Mesenchymal stem cell (in vitro differentiated cells and primary cell): ENCODE measurements at regions not wholly inside any gene's neighbourhood (a gene's known extent, or its start where the extent isn't known, plus 50 kb on each side); places are given as distances from the start of the nearest gene placed in this dataset.

Experiments used
- DNase-seq: peaks from one replicate; pipeline ENCODE4 v3.0.0-alpha.2; 2013
- H2AFZ ChIP-seq: one replicate; pipeline ENCODE4 v1.6.1; 2013; ENCODE audit warnings: low read depth, mild to moderate bottlenecking, control low read depth, inconsistent platforms, low read length, moderate library complexity
- H2AK5ac ChIP-seq: 2 replicates; pipeline ENCODE4 v1.6.1; 2013; ENCODE audit warnings: low read length, moderate library complexity, mild to moderate bottlenecking, inconsistent platforms; ENCODE audit not compliant: severe bottlenecking
- H2BK120ac ChIP-seq: one replicate; pipeline ENCODE4 v1.6.1; 2013; ENCODE audit warnings: low read depth, mild to moderate bottlenecking, inconsistent platforms, low read length, moderate library complexity
- H2BK12ac ChIP-seq, 2 experiments: one replicate each; pipeline ENCODE4 v1.6.1; 2013; ENCODE audit warnings: inconsistent platforms in 2 of 2, low read length in 2 of 2, mild to moderate bottlenecking in 2 of 2, moderate library complexity in 2 of 2, control low read depth in 1 of 2
- H2BK15ac ChIP-seq: one replicate; pipeline ENCODE4 v1.6.1; 2013; ENCODE audit warnings: mild to moderate bottlenecking, low read depth, inconsistent platforms; ENCODE audit not compliant: poor library complexity, severe bottlenecking
- H2BK5ac ChIP-seq: 2 replicates; pipeline ENCODE4 v1.6.1; 2013; ENCODE audit warnings: low read depth, mild to moderate bottlenecking, low read length, control low read depth, inconsistent platforms; ENCODE audit not compliant: poor library complexity, severe bottlenecking
- H3K14ac ChIP-seq, 2 experiments: one replicate each; pipeline ENCODE4 v1.6.1; 2013; ENCODE audit warnings: inconsistent platforms in 2 of 2, low read length in 2 of 2, control low read depth in 1 of 2, mild to moderate bottlenecking in 1 of 2, moderate library complexity in 1 of 2
- H3K18ac ChIP-seq, 2 experiments: one replicate each; pipeline ENCODE4 v1.6.1; 2013; ENCODE audit warnings: inconsistent platforms in 2 of 2, low read length in 2 of 2, control low read depth in 1 of 2, low read depth in 1 of 2, mild to moderate bottlenecking in 1 of 2
- H3K23ac ChIP-seq, 2 experiments: one replicate each; pipeline ENCODE4 v1.6.1; 2013; ENCODE audit warnings: inconsistent platforms in 2 of 2, low read length in 2 of 2, mild to moderate bottlenecking in 2 of 2, moderate library complexity in 2 of 2, control low read depth in 1 of 2
- H3K27ac ChIP-seq: 2 replicates; pipeline ENCODE4 v1.5.1; 2013; ENCODE audit warnings: mild to moderate bottlenecking, moderate library complexity, low read length, control low read depth, inconsistent platforms; ENCODE audit not compliant: poor library complexity, severe bottlenecking
- H3K27me3 ChIP-seq, 2 experiments: 2 replicates each; pipeline versions ENCODE4 v1.6.1 to v1.7.0; 2013; ENCODE audit warnings: low read length in 2 of 2, mild to moderate bottlenecking in 2 of 2, moderate library complexity in 2 of 2, control low read depth in 1 of 2, inconsistent platforms in 1 of 2; ENCODE audit not compliant: control insufficient read depth in 1 of 2, insufficient read depth in 1 of 2
- H3K36me3 ChIP-seq, 2 experiments: 2 replicates each; pipeline versions ENCODE4 v1.6.1 to v1.7.0; 2013; ENCODE audit warnings: low read length in 2 of 2, control low read depth in 1 of 2, inconsistent platforms in 1 of 2, low read depth in 1 of 2, mild to moderate bottlenecking in 1 of 2; ENCODE audit not compliant: insufficient read depth in 2 of 2, control insufficient read depth in 1 of 2
- H3K4ac ChIP-seq, 2 experiments: one replicate each; pipeline ENCODE4 v1.6.1; 2013; ENCODE audit warnings: inconsistent platforms in 2 of 2, low read length in 2 of 2, mild to moderate bottlenecking in 2 of 2, moderate library complexity in 2 of 2, control low read depth in 1 of 2, low read depth in 1 of 2
- H3K4me1 ChIP-seq: 2 replicates; pipeline ENCODE4 v1.6.1; 2013; ENCODE audit warnings: low read depth, low read length, control low read depth; ENCODE audit not compliant: control insufficient read depth, insufficient read depth
- H3K4me2 ChIP-seq: 2 replicates; pipeline ENCODE4 v1.6.1; 2013; ENCODE audit warnings: low read length, mild to moderate bottlenecking, inconsistent platforms; ENCODE audit not compliant: poor library complexity, severe bottlenecking
- H3K4me3 ChIP-seq, 2 experiments: 2 replicates each; pipeline versions ENCODE4 v1.5.1 to v1.7.0; 2013; ENCODE audit warnings: low read length in 2 of 2, mild to moderate bottlenecking in 2 of 2, control low read depth in 1 of 2, low read depth in 1 of 2; ENCODE audit not compliant: insufficient read depth in 1 of 2
- H3K79me1 ChIP-seq: replicated peaks from 2 replicates; pipeline ENCODE4 v1.6.1; 2013; ENCODE audit warnings: mild to moderate bottlenecking, control low read depth, low read length, inconsistent platforms; ENCODE audit not compliant: poor library complexity, severe bottlenecking
- H3K9ac ChIP-seq: 2 replicates; pipeline ENCODE4 v1.7.0; 2013; ENCODE audit warnings: mild to moderate bottlenecking, low read length, moderate library complexity
- H3K9me3 ChIP-seq: 2 replicates; pipeline ENCODE4 v1.7.0; 2013; ENCODE audit warnings: mild to moderate bottlenecking, low read length; ENCODE audit not compliant: control insufficient read depth
- H4K8ac ChIP-seq: one replicate; pipeline ENCODE4 v1.6.1; 2013; ENCODE audit warnings: inconsistent platforms, mild to moderate bottlenecking, low read length, moderate library complexity
- H4K91ac ChIP-seq: one replicate; pipeline ENCODE4 v1.6.1; 2013; ENCODE audit warnings: mild to moderate bottlenecking, low read length, inconsistent platforms
- WGBS: methylation state at CpG from one replicate; pipeline ENCODE4 v1.1.7; 2013; ENCODE audit warnings: mixed read lengths; 5-methylcytosine and 5-hydroxymethylcytosine counted together

DNA sequence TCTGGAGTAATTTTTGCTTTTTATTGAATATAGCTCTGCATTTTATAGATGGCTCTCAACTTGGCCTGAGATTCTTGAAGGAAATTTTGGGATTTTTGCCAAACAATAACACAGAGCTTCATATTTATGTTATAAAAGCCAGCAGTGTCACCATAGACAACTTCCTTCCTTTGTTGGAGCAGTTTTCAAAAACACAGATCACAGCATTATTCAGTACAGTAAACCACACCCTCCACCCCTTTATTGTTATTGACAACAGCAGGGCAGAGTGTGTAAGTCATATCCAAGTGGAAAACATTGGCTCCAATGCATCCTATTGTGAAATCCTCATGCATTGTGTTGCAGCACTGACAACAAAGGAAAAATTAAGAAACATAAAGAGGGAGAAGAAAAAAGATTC lies 62.6 kb upstream of the PRSS23 start:
- Histone ChIP-seq H3K27ac (no peak overlapping the region), H3K79me1 (no peaks in the 10 kb centered on the region), H2BK15ac (no peak overlapping the region), H2AFZ (no peak overlapping the region), H4K91ac (no peak overlapping the region), H2BK12ac (peak overlapping the region in 1 of 2 experiments; percentile 32), H3K14ac (no peak overlapping the region), H4K8ac (no peak overlapping the region), H3K4me2 (no peak overlapping the region), H3K9ac (peak overlapping the region; percentile 25), H3K23ac (no peak overlapping the region), H3K4me3 (no peak overlapping the region), H3K36me3 (no peaks in the 10 kb centered on the region), H3K4ac (no peak overlapping the region), H3K18ac (peak overlapping the region in 1 of 2 experiments; percentile 30), H3K9me3 (no peaks in the 10 kb centered on the region), H2AK5ac (no peak overlapping the region), H3K4me1 (peaks cover 15% of the 10 kb centered on the region), H3K27me3 (no peaks in the 10 kb centered on the region), H2BK120ac (no peak overlapping the region), H2BK5ac (no peak overlapping the region)
- peak; percentile 37 for DNase-seq

DNA sequence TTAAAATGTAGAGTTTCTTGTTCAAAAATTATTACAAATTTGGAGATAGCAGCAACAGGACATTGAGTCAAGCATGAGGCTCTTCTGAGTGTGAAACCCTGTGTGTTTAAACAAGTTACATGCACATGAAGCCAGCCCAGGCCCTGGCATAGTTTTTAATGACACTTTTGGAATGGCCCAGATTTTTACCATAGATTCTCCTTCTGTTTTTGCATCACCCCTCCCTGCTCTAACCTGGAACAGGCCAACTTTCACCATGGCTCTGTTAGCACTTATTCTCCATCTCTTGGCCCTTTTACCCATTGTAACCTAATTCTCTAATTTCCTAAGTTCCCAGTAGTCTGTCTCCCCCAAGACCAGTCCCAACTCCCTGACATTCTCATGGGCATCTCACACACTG lies 63.1 kb upstream of the PRSS23 start:
- Histone ChIP-seq H3K4me2 (no peak overlapping the region), H3K4ac (no peak overlapping the region), H3K18ac (peak overlapping the region; percentile 24 to 28), H2AK5ac (peak overlapping the region; percentile 69), H3K4me1 (peaks cover 13% of the 10 kb centered on the region), H2BK120ac (peak overlapping the region; percentile 58), H2BK12ac (peak overlapping the region; percentile 7 to 71), H3K27me3 (no peaks in the 10 kb centered on the region), H3K9me3 (no peaks in the 10 kb centered on the region), H3K79me1 (no peaks in the 10 kb centered on the region), H3K9ac (peak overlapping the region; percentile 25), H3K23ac (no peak overlapping the region), H4K91ac (no peak overlapping the region), H3K14ac (no peak overlapping the region), H3K27ac (no peak overlapping the region), H2BK15ac (no peak overlapping the region), H2AFZ (no peak overlapping the region), H3K4me3 (no peak overlapping the region), H2BK5ac (no peak overlapping the region), H3K36me3 (no peaks in the 10 kb centered on the region), H4K8ac (no peak overlapping the region)
- no peak for DNase-seq

DNA sequence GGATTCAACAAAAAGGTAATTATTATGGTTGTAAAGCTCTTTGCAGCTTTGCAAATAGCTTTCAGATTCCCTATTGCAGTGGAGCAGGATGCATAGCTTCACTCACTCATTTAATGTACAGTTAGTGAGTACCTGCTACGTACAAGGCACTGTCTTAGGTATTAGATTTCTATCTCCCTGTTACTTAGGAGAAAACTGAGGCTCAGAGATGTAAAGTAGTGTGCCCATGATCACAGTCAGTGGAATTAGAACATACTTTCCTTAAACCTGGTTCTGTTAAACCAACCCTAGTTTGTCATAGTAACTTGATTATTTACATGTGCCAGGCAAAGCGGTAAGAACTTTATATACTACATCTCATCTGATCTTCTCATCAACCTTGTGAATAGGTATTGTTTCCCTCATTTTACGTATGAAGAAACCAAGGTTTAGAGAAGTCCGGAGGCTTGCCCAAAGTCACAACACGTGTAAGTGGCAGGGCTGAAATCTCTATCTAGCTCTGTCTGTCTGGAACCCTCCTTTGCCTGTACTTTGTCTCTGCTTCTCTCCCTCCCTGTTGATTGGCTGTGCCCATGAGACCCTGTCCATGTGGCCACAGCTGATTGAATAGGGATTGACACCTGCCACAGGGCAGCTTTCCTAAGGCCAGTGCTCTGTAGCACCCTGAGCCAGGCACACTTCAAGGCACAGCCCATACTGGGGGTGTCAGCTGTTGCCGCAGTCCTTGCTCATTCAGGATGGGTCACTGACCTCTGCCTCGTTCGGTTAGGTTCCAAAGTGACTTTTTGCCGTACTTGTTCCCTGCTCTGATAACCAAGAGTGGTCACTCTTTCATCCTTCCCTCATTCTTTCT lies 63.8 kb upstream of the PRSS23 start:
- no peak overlapping the region for H2AFZ ChIP-seq
- peak overlapping the region; percentile 5 to 20 for H3K4ac ChIP-seq
- 86% methylated on average over 8 of the region's 9 CpGs for WGBS
- no peak overlapping the region for H3K9ac ChIP-seq
- H3K4me3 ChIP-seq = no peak overlapping the region
- H3K23ac ChIP-seq = no peak overlapping the region
- H2BK5ac ChIP-seq = no peak overlapping the region
- H3K27ac ChIP-seq = no peak overlapping the region
- H3K18ac ChIP-seq = peak overlapping the region; percentile 26 to 93
- peak overlapping the region; percentile 95 to 98 for H2BK12ac ChIP-seq
- H3K36me3 ChIP-seq = no peaks in the 10 kb centered on the region
- H3K27me3 ChIP-seq = no peaks in the 10 kb centered on the region
- H3K4me2 ChIP-seq = no peak overlapping the region
- no peak for DNase-seq
- peak overlapping the region; percentile 60 for H2BK15ac ChIP-seq
- peak overlapping the region in 1 of 2 experiments; percentile 8 for H3K14ac ChIP-seq
- peaks cover 10% of the 10 kb centered on the region for H3K4me1 ChIP-seq
- H4K91ac ChIP-seq = peak overlapping the region; percentile 94
- H3K9me3 ChIP-seq = no peaks in the 10 kb centered on the region
- H2BK120ac ChIP-seq = peak overlapping the region; percentile 86
- peak overlapping the region; percentile 66 for H2AK5ac ChIP-seq
- peak overlapping the region; percentile 45 for H4K8ac ChIP-seq
- no peaks in the 10 kb centered on the region for H3K79me1 ChIP-seq

DNA sequence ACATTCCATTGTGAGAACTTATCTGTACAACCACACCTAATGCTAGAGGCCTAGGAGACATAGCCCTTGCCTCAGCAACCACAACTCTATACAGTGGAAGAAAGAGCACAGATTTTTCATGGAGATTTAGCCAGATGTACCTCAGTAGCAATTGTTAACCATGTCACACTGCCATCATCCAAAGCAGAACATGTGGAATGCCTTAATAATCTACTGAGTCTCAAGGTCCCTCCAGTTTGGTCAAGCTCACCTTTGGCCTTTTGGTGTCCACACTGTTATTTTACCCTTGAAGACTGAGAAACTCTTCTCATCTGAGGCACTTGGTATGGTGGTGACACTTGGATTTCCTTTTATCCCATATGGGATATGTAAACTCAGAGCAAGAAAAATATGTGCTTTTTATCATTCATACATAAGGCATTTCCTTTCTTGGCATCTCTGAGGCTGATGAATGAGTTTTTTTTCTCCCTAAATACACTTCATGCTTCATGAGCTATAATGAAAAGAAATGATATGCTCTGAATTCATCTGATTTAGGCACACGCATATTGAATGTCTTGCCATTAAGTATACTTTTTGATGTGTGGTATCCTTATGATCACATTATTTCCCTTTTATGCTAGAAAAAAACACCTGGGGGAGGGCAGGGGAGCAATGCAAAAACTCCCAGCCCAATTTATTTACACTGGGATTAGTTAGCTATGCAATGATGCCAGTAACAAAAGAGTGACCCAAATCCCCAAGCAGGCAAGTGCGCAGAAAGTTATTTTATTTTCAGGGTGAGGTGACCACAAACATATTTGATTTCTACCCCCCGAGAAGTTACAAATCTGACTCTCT lies 63.3 kb upstream of the ME3 start:
- Histone ChIP-seq H4K91ac (no peak overlapping the region), H3K27ac (peak overlapping the region; percentile 6), H2AK5ac (no peak overlapping the region), H3K27me3 (no peaks in the 10 kb centered on the region), H3K14ac (no peak overlapping the region), H3K18ac (no peak overlapping the region), H3K9me3 (no peaks in the 10 kb centered on the region), H3K4me3 (peak overlapping the region in 1 of 2 experiments; percentile 8), H3K4me2 (no peak overlapping the region), H3K23ac (no peak overlapping the region), H3K4ac (no peak overlapping the region), H3K9ac (no peak overlapping the region), H3K79me1 (no peaks in the 10 kb centered on the region), H2BK5ac (no peak overlapping the region), H3K4me1 (peaks cover 7% of the 10 kb centered on the region), H2BK15ac (no peak overlapping the region), H3K36me3 (no peaks in the 10 kb centered on the region), H2BK12ac (no peak overlapping the region), H4K8ac (no peak overlapping the region), H2AFZ (no peak overlapping the region), H2BK120ac (no peak overlapping the region)
- no CpG with 5 or more reads among the region's 3 CpGs for WGBS
- DNase-seq = no peak
